ENCODE measurements at regions not wholly inside any gene's neighbourhood (a gene's known extent, or its start where the extent isn't known, plus 50 kb on each side); places are given as distances from the start of the nearest gene placed in this dataset.

- H3K36me3 ChIP-seq (ENCODE audit: control insufficient read depth, low read length): no peaks in the 10 kb centered on the region
- no peak overlapping the region for H3K4me2 ChIP-seq (ENCODE audit: low read length)
- no peaks in the 10 kb centered on the region for H3K79me2 ChIP-seq (ENCODE audit: control insufficient read depth, low read length)
- no peaks in the 10 kb centered on the region for H3K27me3 ChIP-seq (ENCODE audit: control insufficient read depth, low read length)
- H4K20me1 ChIP-seq (ENCODE audit: control insufficient read depth, insufficient read depth, low read depth, low read length): no peaks in the 10 kb centered on the region
- no peaks in the 10 kb centered on the region for H3K9me2 ChIP-seq (replicated peaks; ENCODE audit: control insufficient read depth, low read length)
- TF ChIP-seq, protein P1, sequence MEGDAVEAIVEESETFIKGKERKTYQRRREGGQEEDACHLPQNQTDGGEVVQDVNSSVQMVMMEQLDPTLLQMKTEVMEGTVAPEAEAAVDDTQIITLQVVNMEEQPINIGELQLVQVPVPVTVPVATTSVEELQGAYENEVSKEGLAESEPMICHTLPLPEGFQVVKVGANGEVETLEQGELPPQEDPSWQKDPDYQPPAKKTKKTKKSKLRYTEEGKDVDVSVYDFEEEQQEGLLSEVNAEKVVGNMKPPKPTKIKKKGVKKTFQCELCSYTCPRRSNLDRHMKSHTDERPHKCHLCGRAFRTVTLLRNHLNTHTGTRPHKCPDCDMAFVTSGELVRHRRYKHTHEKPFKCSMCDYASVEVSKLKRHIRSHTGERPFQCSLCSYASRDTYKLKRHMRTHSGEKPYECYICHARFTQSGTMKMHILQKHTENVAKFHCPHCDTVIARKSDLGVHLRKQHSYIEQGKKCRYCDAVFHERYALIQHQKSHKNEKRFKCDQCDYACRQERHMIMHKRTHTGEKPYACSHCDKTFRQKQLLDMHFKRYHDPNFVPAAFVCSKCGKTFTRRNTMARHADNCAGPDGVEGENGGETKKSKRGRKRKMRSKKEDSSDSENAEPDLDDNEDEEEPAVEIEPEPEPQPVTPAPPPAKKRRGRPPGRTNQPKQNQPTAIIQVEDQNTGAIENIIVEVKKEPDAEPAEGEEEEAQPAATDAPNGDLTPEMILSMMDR (IDR thresholded peaks at IDR 0.05; ENCODE audit: low read depth, low read length, poor library complexity, severe bottlenecking): no peak
- TF ChIP-seq EZH2phosphoT487 (IDR thresholded peaks at IDR 0.05; ENCODE audit: borderline replicate concordance, low read length): no peak
- no peaks in the 10 kb centered on the region for H3K4me1 ChIP-seq (ENCODE audit: control insufficient read depth, low read length)
- H3K27ac ChIP-seq (ENCODE audit: low read depth, low read length): no peak overlapping the region
- no peaks in the 10 kb centered on the region for H3F3A ChIP-seq (ENCODE audit: control insufficient read depth, insufficient read depth)
- H3K9me3 ChIP-seq (ENCODE audit: control insufficient read depth, insufficient read depth, low read length): no peaks in the 10 kb centered on the region
- no peak overlapping the region for H3K4me3 ChIP-seq (ENCODE audit: low read length)
Observed at GRCh38 chr4:89379511-89380044, 72.0 kb upstream of the GPRIN3 start.

DNA sequence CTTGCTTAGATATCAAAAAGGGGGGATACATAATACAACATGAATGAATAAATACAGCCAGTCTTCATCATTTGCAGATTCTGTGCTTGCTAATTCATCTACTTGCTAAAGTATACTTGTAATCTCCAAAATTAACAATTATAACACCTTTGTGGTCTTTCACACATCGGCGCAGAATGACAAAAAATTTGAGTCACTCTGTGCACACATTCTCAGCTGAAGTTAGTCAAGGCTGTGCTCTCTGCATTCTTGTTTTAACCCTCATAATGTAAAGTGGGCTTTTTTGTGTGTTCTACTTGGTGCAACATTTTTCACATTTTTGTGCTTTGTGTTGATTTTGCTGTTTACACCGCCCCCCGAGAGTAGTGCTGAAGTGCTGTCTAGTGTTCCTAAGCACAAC, 65.8 kb upstream of the GPRIN3 start:
- no peaks in the 10 kb centered on the region for H3K36me3 ChIP-seq (ENCODE audit: control insufficient read depth, low read length)
- H3K9me3 ChIP-seq (ENCODE audit: control insufficient read depth, insufficient read depth, low read length): no peaks in the 10 kb centered on the region
- H3K4me1 ChIP-seq (ENCODE audit: control insufficient read depth, low read length): no peaks in the 10 kb centered on the region
- H3K27me3 ChIP-seq (ENCODE audit: control insufficient read depth, low read length): no peaks in the 10 kb centered on the region
- no peak for TF ChIP-seq EZH2phosphoT487 (IDR thresholded peaks at IDR 0.05; ENCODE audit: borderline replicate concordance, low read length)
- TF ChIP-seq, protein P1 (IDR thresholded peaks at IDR 0.05; ENCODE audit: low read depth, low read length, poor library complexity, severe bottlenecking): no peak
- H3K79me2 ChIP-seq (ENCODE audit: control insufficient read depth, low read length): no peaks in the 10 kb centered on the region
- H3K4me3 ChIP-seq (ENCODE audit: low read length): no peak overlapping the region
- H3K4me2 ChIP-seq (ENCODE audit: low read length): no peak overlapping the region
- no peaks in the 10 kb centered on the region for H4K20me1 ChIP-seq (ENCODE audit: control insufficient read depth, insufficient read depth, low read depth, low read length)
- H3F3A ChIP-seq (ENCODE audit: control insufficient read depth, insufficient read depth): no peaks in the 10 kb centered on the region
- H3K27ac ChIP-seq (ENCODE audit: low read depth, low read length): no peak overlapping the region
- H3K9me2 ChIP-seq (replicated peaks; ENCODE audit: control insufficient read depth, low read length): no peaks in the 10 kb centered on the region

DNA sequence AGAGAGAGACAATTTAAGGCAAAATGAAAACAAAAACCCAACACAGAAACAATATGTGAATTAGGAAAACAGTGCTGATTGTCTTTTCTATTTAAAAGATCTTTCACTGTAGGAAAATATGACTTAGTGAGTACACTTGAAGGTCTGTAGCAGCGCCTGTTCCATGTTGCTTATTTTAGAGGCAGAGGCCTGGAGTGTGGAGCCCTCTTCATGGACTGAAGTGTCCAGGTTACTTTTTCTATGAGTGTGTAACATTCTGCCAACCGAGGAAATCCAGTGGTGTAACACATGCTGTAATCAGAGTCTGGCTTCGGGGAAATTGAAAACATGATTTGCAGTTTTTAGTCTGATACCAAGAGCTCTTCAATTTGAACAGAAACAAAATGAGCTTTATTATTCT, 64.0 kb upstream of the GPRIN3 start:
- no peaks in the 10 kb centered on the region for H3K27me3 ChIP-seq (ENCODE audit: control insufficient read depth, low read length)
- no peaks in the 10 kb centered on the region for H3F3A ChIP-seq (ENCODE audit: control insufficient read depth, insufficient read depth)
- no peaks in the 10 kb centered on the region for H3K36me3 ChIP-seq (ENCODE audit: control insufficient read depth, low read length)
- H3K9me3 ChIP-seq (ENCODE audit: control insufficient read depth, insufficient read depth, low read length): no peaks in the 10 kb centered on the region
- H3K4me3 ChIP-seq (ENCODE audit: low read length): no peak overlapping the region
- no peaks in the 10 kb centered on the region for H3K4me1 ChIP-seq (ENCODE audit: control insufficient read depth, low read length)
- no peaks in the 10 kb centered on the region for H3K9me2 ChIP-seq (replicated peaks; ENCODE audit: control insufficient read depth, low read length)
- H4K20me1 ChIP-seq (ENCODE audit: control insufficient read depth, insufficient read depth, low read depth, low read length): no peaks in the 10 kb centered on the region
- H3K79me2 ChIP-seq (ENCODE audit: control insufficient read depth, low read length): no peaks in the 10 kb centered on the region
- TF ChIP-seq EZH2phosphoT487 (IDR thresholded peaks at IDR 0.05; ENCODE audit: borderline replicate concordance, low read length): no peak
- TF ChIP-seq, protein P1 (IDR thresholded peaks at IDR 0.05; ENCODE audit: low read depth, low read length, poor library complexity, severe bottlenecking): no peak
- no peak overlapping the region for H3K4me2 ChIP-seq (ENCODE audit: low read length)
- H3K27ac ChIP-seq (ENCODE audit: low read depth, low read length): no peak overlapping the region

All from DOHH2 (cell line).